HG03575 (cell line): ENCODE measurements at regions not wholly inside any gene's neighbourhood (a gene's known extent, or its start where the extent isn't known, plus 50 kb on each side); places are given as distances from the start of the nearest gene placed in this dataset.

Source experiments
- ATAC-seq: cut with Tn5 transposase; IDR thresholded peaks from one replicate; pipeline ENCODE4 v1.9.1; 2021; ENCODE audit not compliant: unreplicated experiment, insufficient number of reproducible peaks, low FRiP score; ENCODE audit errors: extremely low read depth

- no peak for ATAC-seq
Measured at GRCh38 chr4:81915430-81915829, 443.7 kb upstream of the RASGEF1B start.

GRCh38 chr4:81914623-81915022 lies 442.9 kb upstream of the RASGEF1B start:
- ATAC-seq, result peak; percentile 43

DNA sequence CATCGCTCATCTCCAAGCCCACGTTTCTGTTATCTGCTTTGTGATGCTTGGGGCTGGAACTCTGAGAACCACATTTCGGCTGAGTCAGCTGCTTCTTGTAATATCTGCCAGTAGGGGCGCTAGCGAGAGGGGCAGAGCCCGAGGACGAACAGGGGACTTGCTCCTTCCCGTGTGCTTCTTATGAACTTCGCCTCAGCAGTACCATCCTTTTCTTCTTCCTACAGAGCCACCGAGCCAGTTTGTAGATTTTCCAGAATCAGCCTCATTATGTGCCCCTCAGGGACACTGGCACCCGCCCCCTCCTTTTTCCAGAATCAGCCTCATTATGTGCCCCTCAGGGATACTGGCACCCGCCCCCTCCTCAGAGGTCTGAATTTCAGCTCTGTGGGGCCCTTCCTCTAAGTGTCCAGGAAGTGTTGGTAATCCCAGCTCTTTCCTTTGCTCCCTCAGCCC lies 441.7 kb upstream of the RASGEF1B start:
- no peak for ATAC-seq

GRCh38 chr4:81912376-81913030 lies 440.8 kb upstream of the RASGEF1B start:
- no peak for ATAC-seq

GRCh38 chr4:81906905-81907304 lies 435.2 kb upstream of the RASGEF1B start:
- ATAC-seq, result no peak

- peak; percentile 89 for ATAC-seq
Measured at GRCh38 chr4:81905971-81906370, 434.3 kb upstream of the RASGEF1B start.

DNA sequence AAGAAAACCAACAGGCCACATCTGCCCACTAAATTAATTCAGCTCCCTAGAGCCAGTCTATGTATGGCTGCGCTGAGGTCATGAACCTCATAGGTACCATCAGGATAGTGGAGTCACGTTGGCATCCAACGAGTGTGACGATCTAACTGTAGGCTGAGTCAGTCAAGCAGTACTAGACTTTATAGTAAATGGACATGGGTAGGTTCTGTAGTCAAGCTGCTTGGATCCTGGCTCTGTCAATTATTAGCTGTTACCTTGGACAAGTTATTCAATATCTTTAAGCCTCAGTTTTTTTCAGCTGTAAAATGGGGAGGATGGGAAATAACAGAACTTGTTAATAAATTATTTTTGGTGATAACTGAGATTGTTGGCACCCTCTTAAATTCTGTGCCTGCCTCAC lies 432.4 kb upstream of the RASGEF1B start:
- no peak for ATAC-seq

DNA sequence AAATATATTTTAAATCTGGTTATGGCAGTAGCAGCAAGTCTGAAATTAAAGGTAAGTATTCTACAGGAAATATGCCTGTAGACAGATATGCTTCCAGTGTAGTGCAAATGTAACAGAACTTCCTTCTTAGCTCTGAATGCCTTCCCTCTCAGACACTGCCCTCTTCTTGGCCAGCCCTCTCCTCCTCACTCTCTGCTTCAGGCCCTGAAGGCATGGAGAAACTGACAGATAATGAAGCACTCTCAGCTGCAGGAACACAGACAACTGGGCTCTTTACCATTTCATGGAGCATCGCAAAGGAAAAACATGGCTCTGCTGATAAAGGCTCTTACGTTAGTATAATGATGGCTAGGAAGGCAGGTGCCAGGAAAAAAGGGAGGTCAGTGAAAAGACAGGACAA lies 431.5 kb upstream of the RASGEF1B start:
- no peak for ATAC-seq

GRCh38 chr4:81898862-81899504 lies 427.3 kb upstream of the RASGEF1B start:
- ATAC-seq, result no peak

DNA sequence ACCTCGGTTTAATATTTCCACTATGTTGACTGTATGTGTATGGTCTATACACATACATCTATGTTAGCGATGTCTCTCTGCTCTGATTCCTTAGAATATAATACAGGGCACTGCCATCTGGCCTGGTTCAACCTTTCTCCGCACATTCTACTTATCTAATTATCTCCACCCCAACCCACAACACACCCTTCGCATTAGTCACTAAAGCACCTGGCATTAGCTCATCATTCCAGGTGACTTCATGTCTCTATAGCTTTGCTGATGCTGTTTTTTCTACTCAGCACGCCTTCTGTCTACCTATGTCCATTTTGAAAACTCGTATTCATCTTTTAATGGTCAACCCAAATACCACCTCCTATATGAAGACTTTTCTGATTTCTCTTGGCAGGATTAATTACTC lies 425.2 kb upstream of the RASGEF1B start:
- no peak for ATAC-seq

DNA sequence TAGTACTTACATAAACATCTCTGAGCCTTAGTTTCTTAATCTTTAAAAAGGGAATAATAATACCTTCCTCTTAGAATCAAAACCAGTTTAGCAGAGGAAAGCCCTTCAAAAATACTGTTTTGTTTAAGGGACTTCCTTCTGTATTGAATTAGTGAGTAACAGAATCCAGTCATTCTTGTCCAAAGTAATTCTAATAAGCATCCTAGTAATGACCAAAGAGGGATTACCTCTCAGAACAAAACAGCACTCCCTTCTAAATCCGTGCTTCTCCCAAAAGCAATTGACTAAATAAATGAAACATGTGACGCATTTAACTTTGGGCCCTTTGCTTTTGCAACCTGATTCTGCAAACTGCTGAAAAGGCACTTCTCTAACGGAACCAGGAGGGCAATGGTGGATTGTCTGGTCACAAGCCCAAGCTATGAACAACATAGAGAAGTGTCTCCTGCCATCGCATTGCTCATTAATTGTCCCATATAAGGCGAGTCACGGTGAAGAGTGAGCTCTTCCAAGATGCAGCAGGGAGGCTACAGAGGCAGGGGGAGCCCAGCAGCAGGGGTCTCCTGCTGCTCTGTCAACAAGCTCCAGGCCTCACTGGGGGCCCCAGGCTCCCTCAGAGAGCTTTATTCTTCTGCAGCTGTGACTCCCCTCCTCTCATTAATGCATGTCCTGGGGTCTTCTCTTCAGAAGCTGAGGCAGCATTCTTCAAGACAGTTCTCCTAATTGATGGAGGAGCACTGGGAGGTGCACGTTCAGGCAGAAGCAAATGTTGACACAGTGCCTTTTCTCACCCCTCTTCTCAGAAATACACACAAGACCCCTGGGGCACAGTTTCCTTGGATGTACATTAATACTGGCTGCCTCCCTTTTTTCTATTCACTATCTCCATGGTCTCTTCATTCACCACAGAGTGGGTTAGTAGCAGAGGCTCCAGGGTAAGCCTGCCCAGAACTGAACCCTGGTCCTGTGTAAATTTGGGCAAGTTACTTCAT lies 419.6 kb upstream of the RASGEF1B start:
- no peak for ATAC-seq

GRCh38 chr4:81884986-81885385 lies 413.3 kb upstream of the RASGEF1B start:
- no peak for ATAC-seq

DNA sequence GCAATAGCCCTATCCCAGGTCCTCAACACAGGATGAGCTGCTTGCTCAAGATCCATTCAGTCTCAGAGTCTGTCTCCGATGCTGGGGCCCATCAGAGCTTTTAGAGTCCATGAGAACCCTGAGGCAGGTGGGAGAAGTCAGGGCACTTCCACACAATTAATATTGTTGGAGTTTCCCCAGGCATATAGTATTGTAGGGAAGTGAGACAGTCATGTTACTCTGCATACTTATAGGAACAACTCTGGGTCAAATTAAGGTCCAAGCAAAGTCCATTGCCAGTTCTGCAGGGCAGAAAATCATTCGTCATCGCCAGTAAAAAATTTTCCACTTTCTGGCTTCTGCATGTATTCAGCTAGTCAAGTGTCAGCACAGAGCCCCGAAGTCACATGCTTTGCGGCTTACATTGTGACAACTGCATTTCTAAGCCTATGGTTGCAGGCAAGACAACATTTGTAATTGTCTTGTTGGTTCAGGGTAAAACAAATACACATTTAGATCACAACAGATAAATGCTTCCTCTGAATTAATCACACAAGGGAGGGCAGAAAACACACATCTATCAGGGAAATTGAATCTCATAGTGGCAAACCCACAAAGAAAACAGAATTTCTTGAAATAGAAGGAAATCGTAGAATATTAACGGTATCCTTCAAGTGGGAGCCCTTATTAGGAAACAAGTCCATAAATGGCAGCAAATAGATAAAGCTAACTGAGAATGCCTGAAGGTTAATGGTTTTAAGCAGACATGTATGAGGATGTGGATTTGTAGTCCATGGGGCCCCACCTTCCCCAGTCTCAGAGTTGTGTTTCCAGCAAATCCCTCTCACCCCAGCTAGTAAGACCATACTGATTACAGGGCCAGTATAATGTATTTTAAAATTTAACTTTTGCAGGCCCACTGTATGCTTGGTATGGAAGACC lies 412.1 kb upstream of the RASGEF1B start:
- no peak for ATAC-seq

GRCh38 chr4:81883004-81883403 lies 411.3 kb upstream of the RASGEF1B start:
- ATAC-seq, result no peak

DNA sequence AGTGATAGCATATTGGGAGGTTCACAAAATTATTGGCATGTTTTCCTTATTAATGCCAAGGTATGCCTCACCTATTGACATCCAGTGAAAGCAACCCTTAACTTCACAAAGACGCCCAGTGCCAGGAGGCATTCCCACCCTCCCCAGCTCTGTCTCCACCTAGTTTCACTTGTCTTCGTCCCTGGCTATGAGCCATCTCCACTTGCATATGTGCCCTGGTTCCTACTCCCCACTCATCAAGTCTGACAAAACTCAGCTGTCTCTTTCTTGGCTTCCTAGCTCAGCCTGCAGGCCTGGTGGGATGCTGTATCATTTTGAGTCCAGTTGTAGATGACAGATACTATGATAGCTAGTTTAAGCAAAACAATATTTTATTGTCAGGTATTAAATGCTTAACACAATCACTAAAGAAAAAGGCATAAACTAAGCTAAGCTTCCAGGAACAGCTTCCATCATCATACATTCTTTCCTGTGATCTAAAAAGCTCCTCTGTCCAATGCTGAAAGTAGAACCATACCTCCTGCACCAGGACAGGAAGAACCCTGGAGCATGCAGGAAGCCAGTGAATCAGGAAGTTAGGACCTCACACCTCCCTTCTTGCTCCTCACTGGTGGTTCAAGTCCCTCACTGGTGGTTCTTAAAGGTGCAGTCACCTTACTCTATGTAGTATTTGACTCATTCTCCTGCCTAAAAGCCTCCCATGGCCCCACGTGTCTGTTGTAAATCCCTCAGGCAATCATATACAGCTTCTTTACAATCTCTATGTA lies 410.3 kb upstream of the RASGEF1B start:
- ATAC-seq, result no peak

DNA sequence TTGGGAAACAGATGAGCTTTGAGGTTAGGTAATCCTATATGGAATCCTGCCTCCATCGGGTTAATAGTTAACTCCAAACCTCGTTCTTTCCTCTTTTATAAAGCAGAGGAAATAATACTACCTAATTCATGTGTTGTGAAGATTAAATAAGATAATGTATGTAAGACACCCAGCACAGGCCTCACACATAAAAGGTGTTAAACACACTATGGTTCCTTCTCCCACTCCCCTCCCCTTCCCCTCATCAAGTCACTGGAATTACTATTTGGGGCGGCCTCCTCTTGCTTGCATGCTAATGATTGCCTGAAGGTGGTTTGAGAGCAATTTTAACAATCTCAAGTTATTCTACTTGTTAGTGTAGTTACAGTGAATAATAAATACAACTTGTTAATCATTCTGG lies 404.4 kb upstream of the RASGEF1B start:
- no peak for ATAC-seq

GRCh38 chr4:81874661-81875515 lies 403.2 kb upstream of the RASGEF1B start:
- no peak for ATAC-seq
